CD4-positive, alpha-beta T cell (primary cell): ENCODE measurements at regions not wholly inside any gene's neighbourhood (a gene's known extent, or its start where the extent isn't known, plus 50 kb on each side); places are given as distances from the start of the nearest gene placed in this dataset.

Source experiments
- ATAC-seq: fragments of 200-7000 bp; cut with Tn5 transposase; one replicate; pipeline ENCODE4 v1.10.0; 2022; ENCODE audit warnings: mild to moderate bottlenecking; ENCODE audit not compliant: poor library complexity
- CTCF ChIA-PET: fragments of 350-600 bp; sonication (Branson Sonifier 250); formaldehyde crosslinking; loops from one replicate; lab custom pipeline; 2021; ENCODE audit warnings: antibody characterized with exemption, inconsistent platforms; lab: Charles Lee
- POLR2A ChIA-PET: fragments of 350-600 bp; sonication (Branson Sonifier 250); formaldehyde crosslinking; loops from one replicate; lab custom pipeline; 2021; ENCODE audit warnings: antibody characterized with exemption, inconsistent platforms; lab: Charles Lee
- DNase-seq, 14 experiments: peaks; one replicate each; pipeline ENCODE4 v3.0.0-alpha.2; 2013 to 2020; ENCODE audit warnings: mixed read lengths in 2 of 14
- H3K27ac ChIP-seq, 2 donors: one replicate each; pipeline versions ENCODE4 v1.5.1 to v1.7.0; 2013; ENCODE audit warnings: low read length in 2 of 2, low read depth in 1 of 2, mild to moderate bottlenecking in 1 of 2
- H3K27me3 ChIP-seq, 2 experiments: 1 replicate in 1 of 2; 2 replicates in 1 of 2; pipeline versions ENCODE4 v1.6.1 to v1.7.0; 2013; ENCODE audit warnings: low read length in 2 of 2, control low read depth in 1 of 2, mild to moderate bottlenecking in 1 of 2, moderate library complexity in 1 of 2; ENCODE audit not compliant: insufficient read depth in 2 of 2, control insufficient read depth in 1 of 2
- H3K36me3 ChIP-seq: one replicate; pipeline ENCODE4 v1.6.1; 2013; ENCODE audit warnings: low read length, control low read depth; ENCODE audit not compliant: insufficient read depth
- H3K4me1 ChIP-seq: one replicate; pipeline ENCODE4 v1.6.1; 2013; ENCODE audit warnings: low read length, control low read depth; ENCODE audit not compliant: insufficient read depth
- H3K4me3 ChIP-seq: one replicate; pipeline ENCODE4 v1.5.1; 2013; ENCODE audit warnings: mild to moderate bottlenecking, low read length, moderate library complexity
- H3K9me3 ChIP-seq, 2 experiments: 1 replicate in 1 of 2; 2 replicates in 1 of 2; pipeline versions ENCODE4 v1.6.1 to v1.7.0; 2013; ENCODE audit warnings: low read length in 2 of 2, mild to moderate bottlenecking in 2 of 2, control low read depth in 1 of 2, moderate library complexity in 1 of 2; ENCODE audit not compliant: control insufficient read depth in 1 of 2, insufficient read depth in 1 of 2
- H3K27ac Mint-ChIP-seq: one replicate; pipeline ENCODE4 v1.8.0; 2020; ENCODE audit warnings: mixed read lengths
- H3K27me3 Mint-ChIP-seq: one replicate; pipeline ENCODE4 v1.8.0; 2021; ENCODE audit warnings: mixed read lengths
- H3K36me3 Mint-ChIP-seq: one replicate; pipeline ENCODE4 v1.8.0; 2021; ENCODE audit warnings: low read depth, mixed read lengths
- H3K4me1 Mint-ChIP-seq: one replicate; pipeline ENCODE4 v1.8.0; 2021; ENCODE audit warnings: low read depth, mixed read lengths
- H3K4me3 Mint-ChIP-seq: one replicate; pipeline ENCODE4 v1.8.0; 2020; ENCODE audit warnings: mild to moderate bottlenecking, mixed read lengths
- H3K9me3 Mint-ChIP-seq: one replicate; pipeline ENCODE4 v1.8.0; 2020; ENCODE audit warnings: mixed read lengths
- intact Hi-C, 2 experiments: fragments of 100-400 bp; cut with DNase I in 1 of 2; cut with micrococcal nuclease in 1 of 2; formaldehyde crosslinking; loops; one replicate each; pipeline versions ENCODE4 v1.15.1 to v1.9.0; 2023 to 2025; cut with DNase I, micrococcal nuclease
- TF ChIP-seq, protein P1 (sequence below): fragments of 200-600 bp; IDR thresholded peaks from one replicate; pipeline ENCODE4 v1.8.0; 2022; ENCODE audit warnings: antibody characterized with exemption, mild to moderate bottlenecking

DNA sequence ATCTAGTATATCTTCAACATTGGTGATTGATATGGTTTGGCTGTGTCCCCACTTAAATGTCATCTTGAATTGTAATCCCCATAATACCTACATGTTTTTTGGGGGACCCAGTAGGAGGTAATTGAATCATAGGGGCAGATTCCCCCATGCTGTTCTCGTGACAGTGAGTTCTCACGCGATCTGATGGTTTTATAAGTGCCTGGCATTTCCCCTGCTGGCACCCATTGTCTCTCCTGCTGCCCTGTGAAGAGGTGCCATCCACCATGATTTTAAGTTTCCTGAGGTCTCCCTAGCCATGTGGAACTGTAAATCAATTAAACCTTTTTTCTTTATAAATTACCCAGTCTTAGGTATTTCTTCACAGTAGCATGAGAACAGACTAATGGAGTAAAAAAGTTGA, 1094.6 kb downstream of the ROBO2 start:
- H3K4me1 Mint-ChIP-seq = no peaks in the 10 kb centered on the region
- H3K27me3 Mint-ChIP-seq = no peaks in the 10 kb centered on the region
- H3K9me3 Mint-ChIP-seq = peaks cover 11% of the 10 kb centered on the region
- H3K4me1 ChIP-seq = no peaks in the 10 kb centered on the region
- no peak overlapping the region for H3K4me3 Mint-ChIP-seq
- H3K9me3 ChIP-seq = no peaks in the 10 kb centered on the region
- ChIA-PET CTCF (no interaction called here), POLR2A (no interaction called here)
- H3K4me3 ChIP-seq = no peak overlapping the region
- no peak for ATAC-seq
- no peaks in the 10 kb centered on the region for H3K36me3 Mint-ChIP-seq
- no peaks in the 10 kb centered on the region for H3K27me3 ChIP-seq
- no peaks in the 10 kb centered on the region for H3K36me3 ChIP-seq
- TF ChIP-seq, protein P1, sequence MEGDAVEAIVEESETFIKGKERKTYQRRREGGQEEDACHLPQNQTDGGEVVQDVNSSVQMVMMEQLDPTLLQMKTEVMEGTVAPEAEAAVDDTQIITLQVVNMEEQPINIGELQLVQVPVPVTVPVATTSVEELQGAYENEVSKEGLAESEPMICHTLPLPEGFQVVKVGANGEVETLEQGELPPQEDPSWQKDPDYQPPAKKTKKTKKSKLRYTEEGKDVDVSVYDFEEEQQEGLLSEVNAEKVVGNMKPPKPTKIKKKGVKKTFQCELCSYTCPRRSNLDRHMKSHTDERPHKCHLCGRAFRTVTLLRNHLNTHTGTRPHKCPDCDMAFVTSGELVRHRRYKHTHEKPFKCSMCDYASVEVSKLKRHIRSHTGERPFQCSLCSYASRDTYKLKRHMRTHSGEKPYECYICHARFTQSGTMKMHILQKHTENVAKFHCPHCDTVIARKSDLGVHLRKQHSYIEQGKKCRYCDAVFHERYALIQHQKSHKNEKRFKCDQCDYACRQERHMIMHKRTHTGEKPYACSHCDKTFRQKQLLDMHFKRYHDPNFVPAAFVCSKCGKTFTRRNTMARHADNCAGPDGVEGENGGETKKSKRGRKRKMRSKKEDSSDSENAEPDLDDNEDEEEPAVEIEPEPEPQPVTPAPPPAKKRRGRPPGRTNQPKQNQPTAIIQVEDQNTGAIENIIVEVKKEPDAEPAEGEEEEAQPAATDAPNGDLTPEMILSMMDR = no peak
- H3K27ac Mint-ChIP-seq = no peak overlapping the region
- no peak overlapping the region for H3K27ac ChIP-seq
- DNase-seq = no peak
- intact Hi-C loops = no loop called here

- Histone ChIP-seq H3K27me3 (no peaks in the 10 kb centered on the region), H3K9me3 (peaks cover 0 to 3% of the 10 kb centered on the region in 2 experiments), H3K27ac (no peak overlapping the region), H3K36me3 (no peaks in the 10 kb centered on the region), H3K4me1 (no peaks in the 10 kb centered on the region), H3K4me3 (no peak overlapping the region)
- no peak for ATAC-seq
- Mint-ChIP-seq H3K4me3 (no peak overlapping the region), H3K9me3 (peaks cover 9% of the 10 kb centered on the region), H3K4me1 (no peaks in the 10 kb centered on the region), H3K27ac (no peak overlapping the region), H3K36me3 (no peaks in the 10 kb centered on the region), H3K27me3 (no peaks in the 10 kb centered on the region)
- CTCF ChIA-PET = no interaction called here
- intact Hi-C loops = no loop called here
- TF ChIP-seq, protein P1 = no peak
- DNase-seq = no peak
- POLR2A ChIA-PET = no interaction called here
Observed at GRCh38 chr3:78139166-78139565, 1099.3 kb downstream of the ROBO2 start.

GRCh38 chr3:78140274-78140673, 1100.4 kb downstream of the ROBO2 start:
- ChIA-PET CTCF (no interaction called here), POLR2A (no interaction called here)
- H3K27ac Mint-ChIP-seq = no peak overlapping the region
- TF ChIP-seq, protein P1 = no peak
- no peak for DNase-seq
- H3K27me3 Mint-ChIP-seq = no peaks in the 10 kb centered on the region
- no peaks in the 10 kb centered on the region for H3K36me3 ChIP-seq
- intact Hi-C loops = no loop called here
- no peaks in the 10 kb centered on the region for H3K27me3 ChIP-seq
- peaks cover 0 to 5% of the 10 kb centered on the region in 2 experiments for H3K9me3 ChIP-seq
- no peak overlapping the region for H3K4me3 Mint-ChIP-seq
- H3K27ac ChIP-seq = no peak overlapping the region
- H3K4me1 ChIP-seq = no peaks in the 10 kb centered on the region
- H3K4me3 ChIP-seq = no peak overlapping the region
- no peaks in the 10 kb centered on the region for H3K4me1 Mint-ChIP-seq
- ATAC-seq = no peak
- H3K36me3 Mint-ChIP-seq = no peaks in the 10 kb centered on the region
- peaks cover 9% of the 10 kb centered on the region for H3K9me3 Mint-ChIP-seq
